Activated CD8-positive, alpha-beta memory T cell treated with anti-CD3 and anti-CD28 coated beads, Interleukin-2, amount 50 U/mL, for 24 hours (primary cell): ENCODE measurements at regions not wholly inside any gene's neighbourhood (a gene's known extent, or its start where the extent isn't known, plus 50 kb on each side); places are given as distances from the start of the nearest gene placed in this dataset.

Source experiments
- DNase-seq: peaks from one replicate; pipeline ENCODE4 v3.0.0-alpha.2; 2020; ENCODE audit errors: extremely low read depth

DNA sequence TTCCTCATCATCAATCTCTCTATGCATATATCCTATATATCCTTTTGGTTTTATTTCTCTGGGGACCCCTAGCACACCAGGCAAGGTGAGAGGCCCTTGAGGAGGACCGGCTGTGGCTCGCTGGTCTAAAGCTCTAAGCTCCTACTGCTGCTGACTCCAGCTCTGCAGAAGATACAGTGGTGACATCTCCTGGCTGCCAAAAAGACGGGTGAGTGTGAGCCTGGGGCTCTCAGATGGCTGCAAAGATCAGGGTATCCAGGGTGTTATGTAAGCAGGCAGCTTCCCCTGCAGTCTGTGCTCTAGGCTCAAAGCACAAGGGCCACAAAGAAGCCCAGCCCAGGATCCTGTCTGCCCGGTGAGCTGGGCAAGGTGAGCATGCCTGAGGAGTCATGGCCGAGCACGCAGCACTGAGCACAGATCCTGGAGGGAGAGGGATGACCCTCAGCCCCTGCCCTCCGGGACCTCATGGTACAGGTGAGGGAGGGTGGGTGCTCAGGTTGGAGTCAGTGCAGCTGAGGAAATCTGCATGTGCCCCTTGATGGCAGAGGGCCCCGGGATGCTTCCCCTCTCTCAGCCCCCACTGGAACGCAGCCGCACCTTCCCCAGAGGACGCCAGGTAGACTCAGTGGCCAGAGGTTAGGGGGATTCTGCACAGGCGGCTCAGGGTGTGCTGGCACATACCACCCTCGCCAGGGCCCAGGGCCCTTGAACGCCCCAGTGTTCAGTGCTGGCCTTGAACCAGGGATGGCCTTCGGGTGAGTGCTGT, 95.4 kb upstream of the INSIG1 start:
- DNase-seq, result no peak

DNA sequence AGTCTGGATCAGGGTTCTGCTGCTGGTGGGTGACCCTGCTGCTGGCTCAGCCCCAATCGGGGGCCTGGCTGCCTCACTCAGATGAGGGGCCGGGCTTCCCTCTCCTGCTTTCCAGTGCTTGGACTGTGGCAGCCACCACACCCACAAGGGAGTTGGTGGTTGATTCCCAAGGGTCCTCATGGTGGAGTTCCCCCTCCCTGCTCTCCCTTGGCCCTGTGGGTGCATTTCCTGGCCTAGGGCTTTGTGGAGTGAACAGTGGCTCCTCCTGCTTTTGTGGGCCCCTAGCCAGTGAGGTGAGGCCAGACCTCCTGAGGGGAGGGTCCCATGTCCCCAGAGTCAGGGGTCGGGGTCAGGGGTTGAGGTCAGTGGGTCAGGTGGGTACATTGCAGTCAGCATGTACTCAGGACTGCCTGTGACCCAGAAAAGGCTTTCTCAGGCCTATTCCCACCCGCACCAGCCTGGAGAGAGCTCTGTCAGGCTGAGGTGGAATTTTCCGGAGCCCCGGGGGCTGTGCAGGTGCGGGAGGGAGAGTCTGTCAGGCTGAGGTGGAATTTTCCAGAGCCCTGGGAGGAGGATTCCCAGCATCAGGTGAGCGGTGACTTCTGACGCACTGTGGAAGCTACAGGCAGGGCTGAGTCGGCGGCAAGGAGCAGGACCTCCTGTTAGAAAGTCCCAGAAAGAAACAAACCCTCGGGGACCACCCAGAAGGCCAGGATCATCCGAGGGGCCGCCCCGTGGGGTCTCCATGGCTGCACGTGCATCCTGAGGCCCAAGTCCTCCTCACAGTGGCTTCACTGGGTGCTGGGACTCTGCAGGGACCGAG, 94.4 kb upstream of the INSIG1 start:
- no peak for DNase-seq

DNA sequence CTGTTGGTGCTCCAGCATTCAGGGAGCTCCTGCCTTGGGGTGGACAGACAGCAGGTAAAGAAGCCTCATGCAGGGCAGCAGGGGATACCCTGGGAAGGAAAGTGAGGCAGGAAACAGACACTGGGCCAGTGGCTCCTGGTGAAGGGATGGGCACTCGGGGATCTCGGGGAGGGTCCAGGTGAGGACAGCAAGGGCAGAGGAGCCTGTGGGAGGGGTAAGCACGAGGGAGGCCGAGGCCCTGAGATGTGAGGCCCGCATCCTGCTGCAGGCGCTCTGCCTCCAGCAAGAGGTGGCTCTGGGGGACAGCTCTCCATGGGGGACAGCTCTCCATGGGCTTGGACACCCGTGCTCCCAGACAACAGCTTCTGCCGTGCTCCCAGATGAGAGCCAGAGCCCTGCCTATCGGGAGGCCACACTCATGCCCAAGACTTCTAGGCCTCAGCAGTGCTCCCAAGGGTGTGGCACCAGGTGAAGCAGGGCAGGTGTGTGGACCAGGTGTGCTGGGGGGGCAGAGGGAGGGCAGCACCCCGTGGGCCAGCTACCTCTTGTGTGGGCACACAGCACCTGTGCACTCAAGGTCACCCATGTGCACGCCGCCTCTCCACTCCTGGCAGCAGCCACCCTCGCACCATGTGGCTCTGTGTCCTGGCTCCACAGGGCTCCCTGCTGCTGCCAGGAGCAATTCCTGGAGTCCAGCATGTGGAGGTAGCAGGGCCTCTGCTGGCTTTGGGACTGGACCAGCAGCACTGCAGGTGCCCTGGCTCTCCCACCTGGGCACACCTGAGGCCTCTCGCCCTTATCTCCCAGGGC, 93.6 kb upstream of the INSIG1 start:
- DNase-seq, result no peak

DNA sequence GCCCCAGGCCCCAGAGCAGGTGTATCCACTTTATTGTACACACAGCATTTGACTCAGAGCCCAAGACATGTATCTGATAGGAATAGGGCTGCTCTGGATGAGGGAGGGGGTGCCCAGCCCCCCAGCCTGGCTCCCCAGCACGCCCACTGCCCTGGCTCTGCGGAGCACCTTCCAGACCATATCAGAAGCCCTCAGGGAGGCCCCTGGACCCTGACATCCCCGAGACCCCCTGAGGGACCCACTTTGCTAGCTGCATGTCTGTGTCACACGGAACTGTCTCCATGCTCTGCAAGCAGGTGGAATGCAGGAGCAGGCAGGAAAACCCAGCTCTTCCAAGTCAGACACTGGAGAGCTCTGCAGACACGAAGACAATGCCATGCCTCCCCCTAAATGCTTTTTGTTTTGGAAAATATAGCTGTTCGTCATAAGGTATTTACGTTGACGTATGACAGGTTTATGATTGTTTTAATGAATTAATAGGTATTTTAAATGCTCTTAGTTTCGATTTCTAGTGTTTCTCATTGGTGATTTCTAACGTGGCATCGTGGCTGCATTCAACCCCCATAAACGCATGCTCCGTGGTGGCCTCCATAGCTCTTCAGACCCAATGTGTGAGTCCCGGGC, 92.8 kb upstream of the INSIG1 start:
- DNase-seq, result no peak

DNA sequence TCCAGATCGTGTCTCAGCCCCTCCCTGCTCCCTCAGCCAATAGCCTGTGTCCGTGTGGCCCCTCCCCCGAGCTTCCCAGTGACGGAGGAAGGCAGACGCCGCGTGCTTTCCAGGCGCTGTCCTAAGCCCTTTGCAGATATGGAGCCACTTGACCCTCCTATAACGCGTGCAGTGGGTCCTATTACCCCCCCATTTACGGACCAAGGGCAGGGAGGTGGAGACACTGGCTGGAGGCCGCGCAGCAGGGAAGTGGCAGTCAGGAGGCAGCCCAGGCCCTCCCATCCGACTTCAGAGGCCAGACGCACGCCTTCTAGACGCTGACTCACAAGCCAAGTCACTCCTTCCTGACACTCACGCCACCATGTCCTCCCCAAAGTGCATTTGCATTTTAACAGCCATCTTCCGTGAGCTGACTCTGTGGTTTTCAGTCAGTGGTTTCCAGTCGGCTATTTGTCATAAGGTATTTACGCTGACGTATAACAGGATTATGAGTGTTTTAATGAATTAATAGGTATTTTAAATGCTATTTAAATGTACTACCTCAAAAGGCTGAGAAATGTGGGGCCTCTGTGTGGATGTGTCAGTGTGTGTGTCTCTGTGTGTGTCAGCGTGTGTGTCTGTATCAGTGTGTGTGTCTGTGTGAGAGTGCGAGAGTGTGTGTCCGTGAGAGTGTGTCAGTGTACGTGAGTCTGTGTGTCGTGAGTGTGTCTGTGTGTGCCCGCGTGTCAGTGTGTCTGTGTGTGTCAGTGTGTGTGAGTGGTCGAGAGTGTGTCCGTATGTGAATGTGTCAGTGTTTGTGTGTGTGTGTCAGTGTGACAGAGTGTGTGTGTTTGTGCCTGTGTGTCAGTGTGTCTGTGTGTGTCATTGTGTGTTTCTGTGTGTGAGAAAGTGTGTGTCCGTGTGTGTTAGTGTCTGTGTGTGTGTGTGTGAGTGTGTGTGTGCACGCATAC, 92.0 kb upstream of the INSIG1 start:
- DNase-seq, result peak; percentile 82

DNA sequence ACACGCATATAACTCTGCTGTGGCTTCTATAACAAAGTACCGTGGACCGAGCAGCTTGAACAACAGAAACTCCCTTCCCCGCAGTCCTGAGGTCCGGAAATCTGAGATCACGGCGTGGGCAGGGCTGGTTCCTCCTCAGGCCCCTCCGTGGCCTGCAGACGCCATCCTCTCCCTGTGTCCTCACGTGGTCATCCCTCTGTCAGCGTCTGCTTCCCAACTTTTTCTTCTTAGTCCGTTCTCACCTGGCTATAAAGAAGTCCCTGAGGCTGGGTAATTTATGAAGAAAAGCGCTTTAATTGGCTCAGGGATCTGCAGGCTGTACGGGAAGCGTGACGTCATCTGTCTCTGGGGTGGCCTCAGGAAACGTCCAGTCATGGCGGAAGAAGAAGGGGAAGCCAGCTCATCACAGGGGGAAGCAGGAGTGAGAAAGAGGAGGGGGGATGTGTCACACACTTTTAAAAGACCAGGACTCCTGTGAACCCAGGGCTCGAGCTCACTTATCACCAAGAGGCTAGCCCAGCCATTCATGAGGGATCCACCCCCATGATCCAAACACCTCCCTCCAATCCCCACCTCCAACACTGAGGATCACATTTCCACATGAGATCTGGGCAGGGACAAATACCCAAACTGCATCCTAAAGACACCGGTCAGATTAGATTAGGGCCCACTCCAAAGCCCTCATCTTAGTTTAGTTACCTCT, 91.2 kb upstream of the INSIG1 start:
- DNase-seq, result peak; percentile 60

DNA sequence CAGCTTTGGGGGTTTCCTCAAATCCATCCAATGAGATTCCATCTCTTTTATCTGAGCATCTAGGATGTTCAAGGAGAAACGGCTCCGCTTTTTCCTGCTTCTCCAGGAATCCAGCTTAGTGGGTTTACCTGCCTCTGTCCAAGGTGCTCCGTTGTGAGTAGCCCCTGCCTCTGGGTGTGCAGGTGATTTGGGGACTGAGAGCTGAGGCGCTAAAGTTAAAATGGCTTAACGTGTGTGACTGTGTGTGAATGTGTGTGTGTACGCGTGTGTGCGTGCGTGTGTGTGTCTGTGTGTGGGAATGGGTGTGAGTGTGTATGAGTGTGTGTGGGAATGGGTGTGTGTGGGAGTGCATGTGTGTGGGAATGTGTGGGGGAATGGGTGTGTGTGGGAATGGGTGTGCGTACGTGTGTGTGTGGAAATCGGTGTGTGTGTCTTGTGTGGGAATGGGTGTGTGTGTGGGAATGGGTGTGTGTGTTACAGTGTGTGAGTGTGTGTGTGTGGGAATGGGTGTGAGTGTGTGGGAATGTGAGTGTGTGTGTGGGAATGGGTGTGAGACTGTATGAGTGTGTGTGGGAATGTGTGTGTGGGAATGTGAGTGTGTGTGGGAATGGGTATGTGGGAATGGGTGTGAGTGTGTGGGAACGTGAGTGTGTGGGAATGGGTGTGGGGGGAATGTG, 90.2 kb upstream of the INSIG1 start:
- no peak for DNase-seq

DNA sequence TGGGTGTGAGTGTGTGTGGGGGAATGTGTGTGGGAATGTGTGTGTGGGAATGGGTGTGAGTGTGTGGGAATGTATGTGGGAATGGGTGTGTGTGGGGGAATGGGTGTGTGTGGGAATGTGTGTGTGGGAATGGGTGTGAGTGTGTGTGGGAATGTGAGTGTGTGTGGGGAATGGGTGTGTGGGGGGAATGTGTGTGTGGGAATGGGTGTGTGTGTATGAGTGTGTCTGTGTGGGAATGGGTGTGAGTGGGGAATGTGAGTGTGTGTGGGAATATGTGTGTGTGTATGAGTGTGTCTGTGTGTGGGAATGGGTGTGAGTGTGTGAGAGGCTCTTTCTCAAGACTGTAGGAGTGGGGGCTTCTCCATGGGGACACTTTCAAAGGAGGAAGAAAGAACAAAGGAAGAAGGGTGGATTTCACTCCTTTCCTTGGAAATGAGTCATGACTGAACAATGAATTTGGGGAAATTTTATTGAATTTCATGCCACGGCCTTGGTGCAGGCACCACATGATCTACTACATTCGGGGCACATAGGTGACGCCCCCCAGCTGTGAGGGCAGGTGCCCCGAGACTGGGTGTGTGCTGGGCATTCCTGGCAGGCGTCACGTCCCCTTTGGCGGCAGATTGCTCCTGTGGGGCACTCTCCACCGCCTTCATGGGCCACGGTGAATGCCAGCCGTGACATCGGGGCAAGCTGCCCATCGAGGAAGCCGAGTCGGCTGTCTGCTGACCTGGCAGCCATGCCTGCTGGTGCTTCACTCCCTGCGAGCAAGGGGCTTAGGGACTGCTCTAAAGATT, 88.8 kb upstream of the INSIG1 start:
- DNase-seq, result no peak

DNA sequence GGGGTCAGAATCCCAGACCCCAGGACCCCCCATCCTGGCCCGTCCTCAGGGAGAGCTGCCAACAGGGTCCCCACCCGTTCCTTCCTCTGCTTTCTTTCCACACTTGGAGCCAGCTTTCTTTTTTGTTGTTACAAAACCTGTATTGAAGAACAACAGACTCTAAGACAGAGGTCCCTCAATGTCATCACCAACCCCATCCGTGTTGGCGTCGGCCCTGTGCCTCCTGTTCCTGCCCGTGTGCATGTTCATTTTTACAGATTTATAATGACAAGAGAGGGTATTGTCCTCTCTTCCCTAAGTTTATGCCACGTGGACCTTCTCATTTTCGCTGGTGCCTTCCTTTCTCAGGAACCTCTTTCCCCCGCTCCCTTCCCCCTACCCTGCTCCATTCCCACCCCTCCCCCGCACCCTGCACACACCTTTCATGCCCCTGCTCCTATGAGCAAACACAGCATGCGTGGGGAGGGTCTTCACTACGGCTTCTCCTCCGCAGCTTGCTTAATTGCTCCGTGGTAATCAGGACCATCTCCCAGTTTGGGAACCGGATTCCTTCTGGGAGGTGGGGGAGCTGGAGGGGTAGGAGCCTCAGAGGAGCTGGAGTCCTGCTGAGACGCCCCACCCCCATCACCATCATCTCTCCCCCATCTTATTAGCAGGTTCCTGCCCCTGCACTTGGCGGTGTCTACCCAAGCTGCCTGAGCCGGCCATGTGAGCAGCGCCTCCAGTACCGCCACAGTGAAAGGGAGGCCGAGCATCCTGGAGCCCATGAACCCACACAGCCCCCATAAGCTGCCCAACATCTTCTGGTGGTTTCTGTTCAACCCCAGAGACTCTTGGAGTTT, 88.0 kb upstream of the INSIG1 start:
- no peak for DNase-seq

DNA sequence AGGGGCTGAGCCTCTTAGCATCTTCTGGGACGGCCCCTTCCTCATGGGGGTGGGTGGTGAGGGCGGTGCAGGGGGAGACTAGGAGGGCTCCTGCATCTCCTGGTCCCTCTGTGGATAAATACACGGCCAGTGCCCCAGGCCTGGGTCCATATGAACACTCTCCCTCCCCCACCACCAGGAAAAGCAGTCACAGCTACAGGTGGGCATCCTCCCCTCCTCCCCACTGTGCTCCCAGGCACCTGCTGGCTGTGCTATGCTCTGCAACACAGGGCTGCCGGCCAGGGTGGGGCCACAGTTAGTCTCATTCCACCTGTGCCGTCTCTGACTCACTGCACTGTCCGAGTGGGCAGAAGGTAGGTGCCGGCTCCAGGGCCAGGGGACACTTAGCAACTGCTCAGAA, 87.3 kb upstream of the INSIG1 start:
- no peak for DNase-seq

DNA sequence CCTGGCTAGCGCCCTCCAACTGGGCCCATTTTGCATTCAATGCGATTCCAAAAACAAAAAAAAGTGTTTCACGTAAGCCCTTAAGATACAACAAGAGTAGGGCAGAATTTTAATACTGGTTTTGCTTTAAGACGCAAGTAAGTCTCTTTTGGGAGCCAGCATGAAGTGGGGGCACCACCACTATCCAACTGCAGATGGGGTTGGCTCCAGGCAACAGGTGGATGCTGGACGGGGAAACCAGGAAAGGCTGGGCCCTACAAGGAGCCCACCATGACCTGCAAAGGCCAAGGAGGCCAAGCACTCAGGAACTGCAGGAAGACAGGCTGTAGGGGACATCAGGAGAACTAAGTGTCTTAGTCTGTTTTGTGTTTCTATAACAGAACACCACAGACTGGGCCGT, 86.5 kb upstream of the INSIG1 start:
- no peak for DNase-seq

DNA sequence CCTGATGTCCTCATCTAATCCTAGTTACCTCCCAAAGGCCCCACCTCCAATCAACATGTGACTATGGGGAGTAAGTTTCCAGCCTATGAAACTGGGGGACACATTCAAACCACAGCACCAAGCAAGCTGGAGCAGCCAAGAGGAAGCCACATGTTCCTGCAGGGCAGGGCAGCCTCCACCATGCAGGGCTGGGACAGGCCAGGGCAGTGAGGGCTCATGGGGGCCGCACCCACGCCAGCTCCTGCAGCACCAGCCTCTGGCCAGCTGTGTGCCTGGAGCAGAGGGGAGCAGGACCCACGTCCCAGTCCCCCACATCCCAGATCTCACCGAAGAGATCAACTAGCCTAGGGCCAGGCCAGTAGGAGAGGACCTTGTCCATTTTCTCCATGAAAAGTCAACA, 85.9 kb upstream of the INSIG1 start:
- no peak for DNase-seq

DNA sequence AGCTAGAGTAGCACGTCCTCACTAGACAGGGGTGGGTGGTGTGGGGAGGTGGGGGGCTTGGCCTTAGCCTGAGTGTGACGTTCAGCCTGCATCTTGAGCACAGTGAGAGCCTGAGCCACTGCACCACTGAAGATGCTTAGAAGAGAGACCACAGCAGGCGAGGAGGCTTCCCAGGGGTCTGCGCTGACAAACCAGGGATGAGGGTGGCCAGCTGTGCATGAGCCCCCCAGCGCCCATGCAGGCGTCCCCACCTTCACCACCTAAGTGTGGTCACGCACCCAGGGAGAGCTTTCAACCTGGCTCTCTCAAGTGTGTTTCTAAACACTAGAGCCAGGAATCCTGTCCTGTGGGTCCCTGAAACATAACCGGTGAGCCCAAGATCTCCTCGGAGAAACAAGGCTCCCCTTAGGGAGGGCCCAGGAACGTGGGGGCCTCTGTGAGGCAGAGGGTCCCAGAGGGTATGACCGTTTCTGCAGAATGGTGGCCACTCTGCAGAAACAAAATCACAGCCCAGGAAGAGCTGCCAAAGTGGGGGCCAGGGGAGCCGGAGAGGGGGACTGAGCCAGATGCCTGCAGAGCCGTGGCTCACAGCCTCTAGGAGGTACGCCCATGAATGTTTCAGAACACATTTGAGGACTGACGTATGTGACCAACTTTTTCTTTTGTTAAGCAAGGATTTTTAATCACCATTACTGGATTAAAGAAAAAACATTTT, 85.2 kb upstream of the INSIG1 start:
- no peak for DNase-seq

DNA sequence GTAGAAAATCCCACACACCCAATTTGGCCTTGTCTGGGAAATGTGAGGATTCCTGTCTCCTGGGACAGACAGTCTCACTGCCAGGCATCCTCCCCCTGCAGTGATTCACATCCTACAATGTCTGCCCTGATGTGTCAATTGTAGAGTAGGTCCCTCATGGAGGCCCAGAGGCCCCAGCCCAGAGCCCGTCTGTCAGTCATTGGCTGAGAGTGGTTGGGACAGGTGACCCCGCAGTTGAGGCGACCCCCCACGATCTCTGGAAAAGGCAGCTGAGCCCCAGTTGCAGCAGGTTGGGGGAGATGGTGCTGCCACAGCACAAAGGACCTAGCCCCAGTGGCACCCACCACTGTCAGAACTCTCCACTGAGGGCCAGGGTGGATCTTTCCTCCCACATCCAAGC, 84.3 kb upstream of the INSIG1 start:
- DNase-seq, result no peak

DNA sequence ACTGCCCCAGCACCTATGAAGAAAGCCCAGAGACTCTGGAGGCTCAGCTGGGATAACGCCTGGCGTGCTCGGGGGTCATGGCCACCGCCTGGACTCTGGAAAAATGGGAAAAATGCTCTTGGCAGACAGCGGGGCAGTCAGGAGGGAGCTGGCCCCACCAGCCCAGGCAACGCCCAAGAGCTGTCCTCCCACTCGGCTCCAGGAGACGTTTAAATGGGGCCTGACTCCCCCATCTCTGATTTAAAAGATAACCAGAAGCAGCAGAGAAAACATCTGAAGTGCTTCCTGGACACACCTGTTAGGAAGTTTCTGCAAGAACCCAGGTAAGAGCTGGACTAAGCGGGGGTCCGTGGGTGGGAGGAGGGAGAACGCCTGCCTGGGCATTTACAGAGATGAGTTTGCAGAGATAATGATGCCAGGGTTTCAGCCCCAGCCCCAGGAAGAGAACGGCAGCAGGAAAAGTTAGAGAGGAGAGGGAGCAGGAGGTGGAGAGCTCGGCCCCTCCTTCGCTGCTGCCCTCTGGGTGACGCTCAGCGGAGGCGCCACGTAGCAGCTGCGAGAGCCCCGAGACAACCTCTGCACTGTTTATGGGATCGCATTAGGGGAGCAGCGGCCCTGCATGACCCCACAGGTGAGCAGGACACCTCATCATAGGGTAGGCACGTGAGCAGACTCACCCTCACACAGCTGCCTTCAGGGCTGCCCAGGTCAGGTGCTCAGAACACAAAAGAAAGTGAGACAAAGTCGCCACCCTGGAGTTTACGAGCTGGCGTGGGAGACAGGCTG, 83.5 kb upstream of the INSIG1 start:
- DNase-seq, result no peak

DNA sequence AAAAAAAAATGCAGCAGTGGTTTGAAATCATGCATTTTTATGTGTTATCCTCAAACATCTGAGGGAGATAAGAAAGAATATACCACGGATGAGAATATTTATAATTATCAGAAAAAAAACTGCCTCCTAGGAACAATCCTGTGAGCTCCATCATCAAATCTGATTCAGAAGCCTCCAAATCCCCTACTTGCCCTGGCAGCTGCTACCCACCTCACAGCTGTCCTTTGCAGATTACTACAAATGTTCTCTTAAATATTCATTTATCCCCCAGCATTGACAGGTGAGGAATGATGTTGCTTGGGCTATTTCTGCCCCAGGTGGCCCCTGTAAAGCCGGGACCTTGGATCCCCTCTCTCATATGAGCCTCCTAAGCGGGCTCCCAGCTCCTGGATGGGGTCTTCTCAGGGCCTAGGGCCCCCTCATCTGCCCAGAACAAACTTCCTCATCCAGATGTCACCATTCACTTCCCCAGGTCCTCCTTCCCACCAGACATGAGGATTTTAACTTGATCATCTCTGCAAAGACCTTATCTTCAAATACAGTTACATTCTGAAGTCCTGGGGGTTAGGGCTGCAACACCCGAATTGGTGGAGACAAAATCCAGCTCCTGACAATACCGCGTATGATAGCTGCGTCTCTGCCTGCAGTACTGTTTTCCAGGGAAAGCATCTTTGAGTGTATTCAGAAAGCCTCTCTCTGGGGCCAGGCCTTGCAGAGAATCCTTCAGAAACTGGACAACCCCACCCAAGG, 81.9 kb upstream of the INSIG1 start:
- no peak for DNase-seq
